ENCODE measurements at regions not wholly inside any gene's neighbourhood (a gene's known extent, or its start where the extent isn't known, plus 50 kb on each side); places are given as distances from the start of the nearest gene placed in this dataset.
"Not testable (repeated sequence)": the region's sequence is repeated elsewhere in the genome, so short reads cannot be mapped to it uniquely, and the experiment has no call there.

DNA sequence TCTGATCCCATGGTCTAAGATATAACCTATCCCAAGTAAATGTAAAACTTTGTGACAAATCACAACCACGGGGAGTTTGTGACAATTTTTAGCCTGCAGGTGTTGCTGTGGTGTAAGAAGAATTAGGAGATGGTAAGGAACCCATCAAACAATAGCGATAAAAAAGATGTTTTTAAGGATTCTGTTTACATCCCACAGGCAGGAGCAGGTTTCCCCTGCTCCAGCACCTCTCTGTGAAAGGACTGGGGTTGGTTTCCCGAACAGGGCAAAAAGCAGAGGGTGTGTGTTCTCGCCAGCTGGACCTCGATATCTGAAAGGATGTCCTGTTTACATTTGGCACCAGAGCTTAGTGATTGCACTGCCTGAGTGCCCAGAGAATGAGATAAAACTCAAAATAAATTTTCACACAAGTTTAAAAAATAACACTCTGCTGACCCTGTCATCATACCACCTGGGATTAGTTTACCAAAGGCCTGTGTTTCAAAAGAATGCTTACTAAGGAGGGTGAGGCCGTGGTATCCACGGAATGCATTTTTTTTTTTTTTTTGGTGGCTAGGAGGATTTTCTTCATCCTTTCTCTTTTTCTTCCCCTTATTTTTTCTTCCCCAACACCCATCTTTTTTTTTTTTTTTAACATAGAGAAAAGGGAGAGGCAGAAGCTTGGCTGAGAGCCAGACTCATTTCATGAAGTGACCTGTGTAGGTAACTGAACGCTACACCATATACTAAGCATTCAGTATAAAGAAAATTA is 151.8 kb upstream of the DPH6 start:
- no peak for DNase-seq

DNA sequence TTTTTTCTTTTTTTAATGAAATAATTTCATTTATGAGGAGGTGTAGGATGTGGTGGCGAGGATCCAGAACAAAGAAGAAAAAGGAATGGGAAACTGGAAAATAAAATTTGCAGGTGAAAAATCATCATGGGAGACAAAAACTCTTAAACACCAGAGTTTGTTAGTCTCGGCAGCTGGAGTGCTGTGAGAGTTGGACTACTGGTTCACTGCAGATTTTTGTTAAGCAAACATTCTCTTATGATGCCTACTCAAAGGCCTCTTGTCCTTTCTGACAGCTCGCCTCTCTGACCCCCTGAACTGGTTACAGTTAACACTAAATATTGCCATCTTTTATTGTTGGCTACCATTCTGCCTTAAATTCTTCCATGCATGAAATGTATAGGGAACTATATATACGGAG is 152.4 kb upstream of the DPH6 start:
- no peak for DNase-seq

DNA sequence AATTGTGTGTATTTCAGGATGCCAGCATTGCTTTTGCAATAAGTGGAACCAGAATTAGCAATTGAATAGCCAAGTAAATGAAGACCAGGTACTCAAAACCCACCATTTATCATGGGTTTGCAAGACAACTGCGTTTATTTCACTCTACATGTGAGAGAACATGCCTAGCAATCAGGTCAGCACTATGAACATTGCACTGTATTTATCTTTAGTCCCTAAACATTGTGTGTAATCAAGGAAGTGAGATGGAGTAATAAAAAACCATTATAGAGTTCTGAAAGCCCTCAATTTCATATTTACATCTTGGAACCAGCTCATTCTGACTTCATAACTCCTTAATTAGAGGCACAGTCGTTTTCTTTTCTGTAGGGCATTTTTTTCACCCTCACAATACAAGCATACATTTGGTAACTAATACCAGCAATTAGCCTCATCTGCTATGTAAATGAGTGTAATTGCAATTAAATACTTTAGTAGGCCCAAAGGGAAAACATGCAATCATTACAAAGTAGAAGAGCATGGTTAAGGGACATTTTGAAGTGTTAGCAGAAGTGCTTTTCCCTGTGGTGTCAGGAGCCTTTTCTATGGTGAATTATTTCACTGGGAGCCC is 153.1 kb upstream of the DPH6 start:
- DNase-seq, result no peak

DNA sequence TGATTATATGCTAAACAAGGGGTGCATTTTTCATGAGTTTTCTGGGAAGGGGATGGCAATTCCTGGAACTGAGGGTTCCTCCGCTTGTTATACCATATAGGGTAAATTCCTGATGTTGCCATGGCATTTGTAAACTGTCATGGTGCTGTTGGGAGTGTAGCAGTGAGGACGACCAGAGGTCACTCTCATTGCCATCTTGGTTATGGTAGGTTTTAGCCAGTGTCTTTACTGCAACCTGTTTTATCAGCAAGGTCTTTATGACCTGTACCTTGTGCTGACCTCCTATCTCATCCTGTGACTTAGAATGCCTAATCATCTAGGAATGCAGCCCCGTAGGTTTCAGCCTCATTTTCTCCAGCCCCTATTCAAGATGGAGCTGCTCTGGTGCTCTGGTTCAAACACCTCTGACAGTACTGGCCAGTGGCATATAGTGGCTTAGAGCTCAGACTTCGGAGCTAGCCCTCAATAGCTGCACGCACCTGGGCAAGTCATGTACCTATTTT is 154.2 kb upstream of the DPH6 start:
- DNase-seq, result not testable (repeated sequence)

DNA sequence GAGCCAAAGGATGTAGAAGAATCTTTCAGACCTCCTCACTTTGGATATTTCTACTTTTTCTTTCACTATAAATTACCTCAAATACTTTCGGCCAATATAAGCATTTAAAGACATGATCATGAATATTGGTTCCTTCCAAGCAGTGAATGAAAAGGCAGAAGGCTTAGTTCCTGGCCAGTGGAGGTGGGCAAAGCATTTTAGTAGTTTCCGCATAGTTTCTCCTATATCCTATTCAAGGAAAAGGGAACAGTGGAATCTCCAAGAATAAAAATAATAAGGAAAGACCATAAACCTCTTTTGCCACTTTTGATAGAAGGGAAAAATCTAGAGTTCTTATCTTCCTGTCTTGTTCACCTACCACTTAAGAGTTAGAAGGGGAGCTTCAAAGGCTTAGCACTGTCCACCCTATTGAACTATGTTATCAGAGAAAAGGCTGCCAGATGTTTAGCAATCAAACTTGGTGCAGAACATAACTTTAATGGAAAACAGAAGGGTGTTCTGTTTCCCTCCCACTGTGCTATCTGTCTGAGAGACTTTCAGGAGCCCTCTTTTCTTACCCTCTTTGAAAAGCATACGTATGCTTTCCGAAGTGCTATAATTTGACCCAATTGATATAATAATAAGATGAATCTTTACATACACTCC is 155.6 kb upstream of the DPH6 start:
- no peak for DNase-seq

DNA sequence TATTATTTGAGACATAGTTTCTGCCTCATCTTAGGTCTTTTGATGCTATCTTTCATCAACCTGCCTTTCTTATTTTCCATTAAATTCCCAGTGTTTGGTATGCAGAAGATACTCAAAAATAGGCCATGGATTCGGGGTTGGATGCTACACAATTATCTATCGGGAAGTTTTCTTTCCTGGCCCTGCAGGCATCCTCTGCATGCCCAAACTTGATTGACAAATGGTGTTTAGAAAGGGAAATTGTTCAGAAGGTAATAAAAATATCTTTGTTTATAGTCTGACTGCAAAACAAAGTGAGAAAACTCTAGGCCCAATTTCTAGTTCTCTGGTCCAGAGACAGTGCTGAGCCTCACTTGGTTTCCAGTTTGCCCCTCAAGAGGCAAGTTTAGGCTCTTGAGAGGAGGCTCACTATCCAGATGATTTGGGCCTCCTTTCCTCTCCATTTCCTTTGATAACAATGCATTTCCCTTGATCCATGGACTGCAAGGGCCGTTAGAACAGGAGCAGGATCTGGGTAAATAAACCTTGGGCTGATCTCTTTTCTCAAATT is 157.1 kb upstream of the DPH6 start:
- no peak for DNase-seq

DNA sequence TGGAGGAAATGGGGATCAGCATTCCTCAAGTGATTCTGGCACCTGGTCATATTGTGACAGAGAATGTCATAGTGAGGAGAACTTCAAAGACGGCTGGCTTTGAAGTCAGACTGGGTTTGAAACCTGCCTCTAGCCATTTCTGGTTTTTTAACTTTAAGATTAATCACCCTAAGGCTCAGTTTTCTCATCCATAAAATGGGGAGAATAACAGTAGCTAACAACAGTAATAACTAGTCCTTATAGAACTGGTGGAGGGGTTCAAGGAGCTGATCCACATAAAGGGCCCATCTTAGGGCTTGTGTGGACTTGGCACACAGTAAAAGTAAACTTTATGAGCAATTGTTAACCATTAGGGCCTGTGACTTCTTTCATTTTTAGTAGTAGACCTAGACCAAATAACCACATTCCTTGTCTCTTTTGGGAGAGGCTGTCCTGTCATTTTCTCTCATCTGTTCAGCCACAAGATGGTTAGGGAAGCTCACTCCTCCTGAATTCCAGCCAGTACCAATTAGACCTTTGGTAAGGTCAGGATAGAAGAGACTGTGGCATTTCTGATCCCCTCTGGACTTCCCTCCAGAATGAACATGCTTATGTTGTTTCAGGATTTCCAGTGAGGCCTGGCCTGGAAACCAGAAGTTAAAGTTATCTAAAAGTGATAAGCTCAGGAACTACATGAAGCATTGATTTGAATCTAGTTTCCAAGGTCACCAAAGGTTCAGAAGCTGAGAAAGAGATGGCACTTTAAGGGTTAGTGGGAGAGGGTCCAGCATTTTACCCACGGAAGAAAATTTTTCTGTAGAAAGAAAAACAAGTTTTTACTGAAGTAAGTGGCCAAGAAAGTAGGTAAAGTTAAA is 159.3 kb upstream of the DPH6 start:
- DNase-seq, result no peak

DNA sequence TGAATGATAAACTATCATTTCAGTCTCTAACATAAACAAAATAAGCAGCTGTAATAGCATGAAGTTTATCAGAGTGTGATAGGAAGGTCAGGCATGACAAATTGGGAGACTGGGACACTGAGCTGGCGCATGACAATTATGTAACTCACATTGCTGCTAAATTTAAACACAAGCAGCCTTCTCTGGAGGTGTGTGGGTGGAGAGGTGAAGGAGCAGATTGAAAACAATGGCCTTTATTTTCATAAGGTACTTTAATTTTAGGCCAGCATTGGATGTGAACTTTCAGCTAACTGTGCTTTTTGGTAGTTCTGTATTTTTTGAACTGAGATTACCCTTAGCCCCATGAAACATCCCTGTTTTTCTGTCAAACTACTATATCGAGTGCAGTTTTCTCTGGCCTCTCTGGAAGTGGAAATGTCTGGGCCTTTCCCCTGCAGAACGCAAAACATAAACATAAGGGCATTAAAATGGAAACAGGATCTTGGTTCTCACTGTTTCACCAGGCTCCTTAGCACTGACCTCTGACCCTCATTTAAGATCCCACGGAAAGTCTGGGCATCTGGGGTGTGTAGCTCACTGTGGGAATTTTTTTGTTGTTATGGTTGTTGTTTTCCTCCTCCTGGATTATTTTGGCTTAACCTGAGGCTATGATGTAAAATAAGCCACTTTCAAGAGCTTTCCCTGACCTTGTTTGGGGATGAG is 160.1 kb upstream of the DPH6 start:
- DNase-seq, result no peak

DNA sequence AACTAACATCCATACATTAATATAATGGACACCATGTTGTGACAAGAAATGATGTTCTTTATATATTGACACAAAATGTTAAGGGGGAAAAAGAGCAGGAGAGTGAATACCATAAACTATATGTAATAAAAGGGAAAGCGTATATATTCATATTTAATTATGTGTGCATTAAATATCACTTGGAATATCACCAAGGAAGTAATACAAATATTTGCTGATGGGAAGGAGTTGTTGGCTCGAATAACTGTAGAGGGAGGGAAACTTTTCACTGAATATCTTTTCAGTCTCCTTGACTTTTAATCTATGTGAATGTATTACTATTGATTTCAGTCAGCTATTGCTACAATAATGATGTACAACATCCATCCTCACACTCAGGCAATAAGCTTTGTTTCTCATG is 167.0 kb upstream of the DPH6 start:
- no peak for DNase-seq

DNA sequence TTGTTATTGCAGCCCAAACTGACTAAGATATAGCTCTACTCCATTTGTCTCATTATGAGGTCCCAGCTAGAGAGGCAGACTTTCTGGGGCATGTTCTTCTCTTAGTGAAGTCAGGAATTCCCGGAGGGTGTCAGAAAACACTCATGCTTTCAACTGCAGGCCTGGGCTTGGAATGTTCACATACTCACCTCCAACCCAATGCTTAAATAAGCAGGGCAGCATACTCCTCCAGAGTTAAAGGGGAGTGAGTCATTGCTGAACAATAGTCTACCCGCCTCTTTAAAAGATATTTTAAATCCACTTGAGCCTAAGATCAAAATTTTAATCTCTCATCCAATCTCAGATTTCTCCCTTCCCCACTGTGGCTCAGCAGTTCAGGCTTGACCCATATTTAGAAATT is 167.8 kb upstream of the DPH6 start:
- no peak for DNase-seq

DNA sequence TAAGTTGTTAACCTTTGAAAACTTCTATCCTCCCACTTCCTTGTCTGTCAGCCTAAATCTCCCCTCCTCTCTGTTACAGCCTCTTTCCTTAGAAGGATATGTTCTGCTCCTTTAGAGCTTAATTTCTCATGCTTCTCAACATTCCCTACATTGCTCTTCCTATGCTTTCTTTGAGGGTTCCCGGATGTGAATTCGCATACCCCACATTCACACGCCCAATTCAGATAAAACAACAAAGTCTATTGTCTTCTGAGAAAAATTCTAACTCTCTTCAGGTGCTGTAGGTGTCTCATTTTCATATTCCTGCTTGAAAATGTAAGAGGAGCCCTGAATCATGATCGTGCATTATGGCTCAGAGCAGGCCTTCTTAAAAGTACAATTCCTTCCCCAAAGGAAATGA is 171.8 kb upstream of the DPH6 start:
- DNase-seq, result no peak

DNA sequence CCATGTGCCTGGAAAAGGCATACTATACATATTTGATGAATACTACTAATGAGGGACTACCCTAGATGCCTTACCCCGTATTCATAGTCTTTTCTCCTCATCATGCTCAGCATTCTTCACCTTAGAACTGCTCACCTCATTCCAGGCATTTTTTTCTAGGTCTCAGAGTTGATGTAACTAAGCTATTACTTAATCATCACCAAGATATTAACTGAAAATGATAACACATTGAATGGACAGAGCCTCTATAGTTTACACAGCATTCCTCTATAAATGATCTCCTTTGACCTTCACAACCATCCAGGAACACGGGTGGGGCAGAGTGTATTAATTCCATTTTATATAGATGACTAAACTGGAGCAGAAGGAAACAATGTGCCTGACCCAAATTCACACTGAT is 174.1 kb upstream of the DPH6 start:
- no peak for DNase-seq

DNA sequence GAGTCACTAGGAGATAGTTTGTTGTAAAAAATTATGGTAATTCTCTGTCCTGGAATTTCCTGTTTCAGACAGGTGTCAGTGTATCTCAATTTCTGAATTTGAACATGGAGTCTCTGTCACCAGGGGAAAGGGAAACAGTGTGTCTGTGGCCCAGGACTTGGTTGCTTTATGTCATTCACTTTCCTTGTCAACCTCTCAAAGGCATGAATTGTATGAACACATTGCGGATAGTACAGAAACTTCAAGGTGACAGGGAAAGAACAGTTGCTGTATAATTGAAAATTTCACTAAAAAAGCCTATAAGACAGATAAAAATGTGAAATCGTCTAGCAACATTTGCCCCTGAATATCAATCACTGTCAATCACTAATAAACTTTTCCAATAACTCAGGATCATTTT is 175.0 kb upstream of the DPH6 start:
- DNase-seq, result no peak

DNA sequence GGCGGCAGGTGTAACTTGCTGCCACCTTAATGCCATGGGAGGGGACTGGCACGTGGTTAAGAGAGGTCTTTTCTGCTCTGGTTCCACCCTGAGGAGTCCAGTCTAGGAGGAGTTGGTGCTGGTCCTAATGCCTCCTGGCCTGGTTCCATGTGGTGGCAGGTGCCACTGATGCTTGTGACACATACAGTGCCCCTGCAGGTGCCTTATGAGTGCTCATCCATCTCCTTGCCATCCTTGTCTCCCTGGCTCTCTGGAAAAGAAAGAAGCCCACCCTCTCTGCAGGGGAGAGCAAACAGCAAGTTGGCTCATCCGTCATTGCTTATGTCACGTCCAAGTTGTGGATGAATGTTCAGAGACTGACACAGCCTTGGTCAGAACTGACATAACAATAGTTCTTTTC is 175.8 kb upstream of the DPH6 start:
- DNase-seq, result no peak

DNA sequence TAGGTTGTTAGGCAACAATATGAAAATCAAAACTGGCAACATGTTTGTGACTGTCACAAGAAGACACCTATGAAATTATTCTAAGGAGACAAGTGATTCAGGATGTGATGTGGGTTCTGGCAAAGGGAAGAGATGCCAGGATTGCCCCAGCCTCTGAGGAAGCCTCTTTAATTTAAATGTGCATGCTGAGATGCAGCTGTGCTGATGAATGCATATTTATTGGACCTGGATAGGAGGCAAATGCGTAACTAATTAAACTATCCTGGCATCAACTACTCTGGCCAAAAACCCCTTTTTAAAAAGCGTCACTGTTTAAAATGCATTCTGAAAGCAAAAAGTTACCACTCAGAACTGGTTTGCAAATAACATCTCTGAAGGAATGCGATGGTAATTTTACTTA is 176.5 kb upstream of the DPH6 start:
- DNase-seq, result no peak

DNA sequence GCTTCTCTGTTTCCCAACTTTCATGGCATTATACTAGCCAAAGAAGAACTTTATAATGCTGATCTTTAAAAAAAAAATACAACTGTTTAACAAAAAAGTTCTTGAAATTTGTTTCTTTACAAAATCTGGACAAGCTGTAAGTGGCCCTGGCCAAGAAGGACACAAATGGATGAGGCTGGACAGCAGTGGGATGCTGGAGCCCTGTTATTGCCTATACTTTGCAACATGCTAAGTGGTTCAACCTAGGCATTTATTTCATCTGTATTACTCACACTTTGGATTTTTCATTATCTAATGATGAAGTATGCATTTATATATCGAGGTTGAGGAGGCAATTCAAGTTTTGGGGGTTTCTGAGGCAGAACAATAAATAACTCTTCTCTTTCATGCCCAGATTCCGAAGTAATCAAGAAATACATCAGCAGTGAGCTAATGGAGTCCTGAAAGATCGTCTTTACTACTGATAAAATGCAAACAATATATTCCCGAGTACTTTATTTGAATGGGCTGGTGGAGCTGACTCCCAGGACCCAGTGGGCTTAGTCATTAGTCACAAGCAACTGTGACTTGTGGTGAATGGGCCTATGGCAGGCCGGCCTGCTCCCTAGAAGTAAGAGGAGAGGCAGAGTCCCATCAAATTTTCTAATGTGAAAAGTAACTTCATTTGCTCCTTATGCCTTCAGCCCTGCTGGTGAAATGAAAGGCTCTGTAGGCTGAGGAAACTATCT is 177.3 kb upstream of the DPH6 start:
- no peak for DNase-seq

DNA sequence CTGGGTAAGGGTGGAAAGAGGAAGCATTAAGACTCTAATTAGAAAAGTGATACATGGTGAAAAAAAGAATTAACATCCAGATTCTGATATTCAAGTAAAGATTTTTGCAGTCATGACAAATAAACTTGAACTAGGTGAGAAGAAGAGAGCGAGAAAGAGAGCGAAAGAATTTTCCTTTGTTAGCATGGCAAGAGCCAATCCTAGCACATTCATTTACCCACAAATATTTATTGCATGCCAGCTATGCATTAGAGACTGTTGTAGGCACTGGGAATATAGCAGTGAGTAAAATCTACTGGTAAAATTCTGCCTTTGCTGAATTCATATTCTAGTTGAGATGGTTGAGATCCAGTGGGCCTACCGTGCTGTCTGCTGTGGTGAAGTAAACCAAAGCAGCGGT is 177.9 kb upstream of the DPH6 start:
- DNase-seq, result no peak

DNA sequence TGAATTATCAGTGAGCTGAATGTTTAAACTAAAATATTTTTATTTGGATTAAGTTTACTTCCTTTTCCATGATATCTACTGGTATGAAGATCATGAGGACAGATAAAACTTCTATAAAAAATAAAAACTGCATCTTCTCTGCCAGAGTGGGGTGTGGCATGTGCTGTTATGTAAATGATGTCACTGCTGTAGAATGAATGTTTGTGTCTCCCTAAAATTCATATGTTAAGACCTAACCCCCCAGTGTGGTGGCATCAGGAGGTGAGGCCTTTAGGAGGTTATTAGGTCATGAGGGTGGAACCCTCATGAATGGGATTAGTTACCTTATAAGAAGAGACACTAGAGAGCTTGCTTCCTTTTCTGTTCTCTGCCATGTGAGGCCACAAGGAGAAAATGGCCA is 178.7 kb upstream of the DPH6 start:
- no peak for DNase-seq

DNA sequence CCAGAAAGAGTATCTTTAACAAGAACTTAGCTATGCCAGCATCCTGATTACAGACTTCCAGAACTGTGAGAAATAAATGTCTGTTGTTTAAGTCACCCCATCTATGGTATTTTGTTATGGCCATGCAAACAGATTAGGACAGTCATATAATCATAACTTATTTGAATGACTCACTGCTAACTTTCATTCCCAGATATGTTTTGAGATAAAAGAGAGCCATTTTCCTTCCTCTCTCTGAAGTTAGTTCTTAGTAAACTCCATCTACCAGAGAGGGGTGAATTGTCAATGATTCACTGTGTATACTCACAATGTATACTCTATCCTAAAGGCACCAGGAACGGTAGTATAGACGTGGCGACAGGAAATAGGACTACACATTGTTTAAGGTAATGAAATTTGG is 179.4 kb upstream of the DPH6 start:
- DNase-seq, result no peak

DNA sequence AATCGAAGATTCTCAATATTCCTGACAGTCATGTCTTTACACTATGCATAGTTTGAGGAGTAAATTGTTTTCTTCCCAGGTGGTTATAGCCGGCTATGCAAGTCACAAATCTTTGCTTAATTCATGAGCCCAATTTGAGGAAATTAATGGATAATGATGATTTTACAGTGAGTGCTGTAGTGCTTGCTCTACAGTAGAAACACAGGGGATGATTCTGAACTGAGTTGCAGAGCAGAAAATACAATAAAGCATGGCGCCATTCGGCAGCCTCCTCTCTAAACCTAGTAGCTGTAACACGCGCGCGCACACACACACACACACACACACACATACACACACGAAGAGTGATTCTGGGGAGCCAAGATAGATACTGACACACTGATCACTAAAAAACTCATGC is 181.7 kb upstream of the DPH6 start:
- no peak for DNase-seq

DNA sequence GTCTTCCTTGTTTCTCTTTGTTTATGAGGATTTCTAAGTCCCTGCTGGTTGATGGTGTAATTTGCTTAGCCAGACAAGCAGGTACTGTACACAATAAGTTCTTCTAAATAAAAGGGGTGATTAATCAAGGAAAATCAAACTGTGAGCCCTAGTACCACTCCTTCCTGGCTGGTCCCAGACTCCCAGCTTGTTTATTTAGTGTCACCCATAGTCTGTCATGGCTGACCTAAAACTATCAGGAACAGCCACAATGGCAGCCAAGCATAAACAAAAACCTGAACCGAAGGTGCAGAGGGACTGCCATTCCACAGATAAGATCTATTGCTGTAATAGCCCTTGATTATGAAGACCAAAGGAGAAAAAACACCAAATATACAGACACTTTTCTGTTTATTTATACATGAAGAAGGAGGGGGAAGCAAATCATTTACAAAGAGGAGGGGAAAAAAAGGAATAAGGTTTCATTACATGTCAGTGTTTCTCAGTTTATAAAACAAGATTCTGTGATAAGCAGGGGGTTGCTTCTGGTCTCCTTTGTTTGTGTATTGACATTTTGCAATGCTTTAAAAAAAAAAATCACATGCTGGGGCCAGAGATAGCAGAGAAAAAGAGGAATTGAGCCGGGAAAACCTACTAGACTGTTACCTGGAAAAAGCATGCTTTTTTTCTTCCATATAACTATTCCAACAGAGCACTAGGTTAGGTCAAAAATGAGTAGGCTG is 182.4 kb upstream of the DPH6 start:
- no peak for DNase-seq
